GM18508 (cell line): ENCODE measurements at regions not wholly inside any gene's neighbourhood (a gene's known extent, or its start where the extent isn't known, plus 50 kb on each side); places are given as distances from the start of the nearest gene placed in this dataset.
"Not testable (repeated sequence)": the region's sequence is repeated elsewhere in the genome, so short reads cannot be mapped to it uniquely, and the experiment has no call there.

Source experiments
- ATAC-seq: cut with Tn5 transposase; IDR thresholded peaks from one replicate; pipeline ENCODE4 v1.9.1; 2021; ENCODE audit warnings: moderate number of reproducible peaks; ENCODE audit not compliant: insufficient read depth, unreplicated experiment

GRCh38 chr2:228543117-228543516, 361.6 kb upstream of the SPHKAP start:
- no peak for ATAC-seq

- no peak for ATAC-seq
Measured at GRCh38 chr2:228542277-228542676, 360.8 kb upstream of the SPHKAP start.

GRCh38 chr2:228541789-228542188, 360.3 kb upstream of the SPHKAP start:
- no peak for ATAC-seq

GRCh38 chr2:228540976-228541375, 359.5 kb upstream of the SPHKAP start:
- no peak for ATAC-seq

GRCh38 chr2:228535396-228535795, 353.9 kb upstream of the SPHKAP start:
- ATAC-seq: no peak

- no peak for ATAC-seq
Measured at GRCh38 chr2:228533156-228533555, 351.7 kb upstream of the SPHKAP start.

GRCh38 chr2:228532233-228532632, 350.7 kb upstream of the SPHKAP start:
- ATAC-seq: no peak

- ATAC-seq: no peak
Measured at GRCh38 chr2:228527197-228527881, 345.9 kb upstream of the SPHKAP start.

GRCh38 chr2:228526687-228527086, 345.2 kb upstream of the SPHKAP start:
- no peak for ATAC-seq

GRCh38 chr2:228522977-228523376, 341.5 kb upstream of the SPHKAP start:
- no peak for ATAC-seq

GRCh38 chr2:228522276-228522675, 340.8 kb upstream of the SPHKAP start:
- no peak for ATAC-seq

- ATAC-seq: no peak
Measured at GRCh38 chr2:228519561-228519960, 338.1 kb upstream of the SPHKAP start.

- no peak for ATAC-seq
Measured at GRCh38 chr2:228516019-228516418, 334.5 kb upstream of the SPHKAP start.

- ATAC-seq: not testable (repeated sequence)
Measured at GRCh38 chr2:228513480-228513879, 332.0 kb upstream of the SPHKAP start.

GRCh38 chr2:228509021-228509420, 327.5 kb upstream of the SPHKAP start:
- no peak for ATAC-seq

GRCh38 chr2:228507870-228508269, 326.4 kb upstream of the SPHKAP start:
- no peak for ATAC-seq

- ATAC-seq: no peak
Measured at GRCh38 chr2:228507231-228507824, 325.8 kb upstream of the SPHKAP start.

GRCh38 chr2:228503731-228504130, 322.2 kb upstream of the SPHKAP start:
- ATAC-seq: no peak

- ATAC-seq: no peak
Measured at GRCh38 chr2:228493852-228494251, 312.4 kb upstream of the SPHKAP start.

GRCh38 chr2:228479014-228479413, 297.5 kb upstream of the SPHKAP start:
- no peak for ATAC-seq

- no peak for ATAC-seq
Measured at GRCh38 chr2:228474466-228474865, 293.0 kb upstream of the SPHKAP start.

- ATAC-seq: no peak
Measured at GRCh38 chr2:228469721-228470120, 288.2 kb upstream of the SPHKAP start.
